HG03558 (cell line): ENCODE measurements at regions not wholly inside any gene's neighbourhood (a gene's known extent, or its start where the extent isn't known, plus 50 kb on each side); places are given as distances from the start of the nearest gene placed in this dataset.
"Not testable (repeated sequence)": the region's sequence is repeated elsewhere in the genome, so short reads cannot be mapped to it uniquely, and the experiment has no call there.

Experiments
- ATAC-seq: cut with Tn5 transposase; IDR thresholded peaks from one replicate; pipeline ENCODE4 v1.9.1; 2021; ENCODE audit warnings: moderate number of reproducible peaks; ENCODE audit not compliant: unreplicated experiment; ENCODE audit errors: extremely low read depth

DNA sequence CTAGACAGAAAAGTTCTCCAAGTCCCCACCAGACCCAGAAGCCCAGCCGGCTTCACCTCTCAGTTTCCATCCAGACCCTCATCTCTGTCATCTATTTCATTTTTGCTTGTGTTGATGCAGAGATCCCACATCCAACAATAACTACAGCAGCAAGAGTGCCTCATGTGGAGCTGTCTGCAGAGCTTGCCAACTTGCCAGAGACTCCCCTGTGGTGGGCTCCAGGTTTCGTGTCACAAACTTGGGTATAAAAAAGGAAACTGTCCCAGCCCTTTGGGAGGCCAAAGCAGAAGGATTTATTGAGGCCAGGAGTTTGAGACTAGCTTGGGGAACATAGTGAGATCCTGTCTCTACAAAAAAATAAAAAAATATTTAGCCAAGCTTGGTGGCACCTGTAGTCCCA, 182.4 kb upstream of the ATP10A start:
- no peak for ATAC-seq

DNA sequence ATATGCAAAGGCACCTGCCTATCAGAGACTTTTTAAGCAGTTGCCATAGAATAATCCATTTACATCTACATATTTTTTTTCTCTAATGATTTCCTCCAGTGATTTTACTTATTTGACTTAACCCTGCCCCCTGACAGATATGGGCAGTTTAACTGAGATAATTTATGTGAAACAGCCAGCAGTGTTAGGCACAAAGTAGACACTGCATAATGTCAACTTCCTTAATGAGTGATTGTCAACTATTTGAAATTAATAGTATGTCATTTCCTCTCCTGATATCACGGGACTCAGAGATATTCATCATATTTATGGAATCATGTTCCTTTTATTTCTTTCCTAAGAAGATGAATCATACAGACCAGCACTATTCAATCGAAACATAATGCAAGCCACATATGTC, 179.9 kb upstream of the ATP10A start:
- no peak for ATAC-seq

DNA sequence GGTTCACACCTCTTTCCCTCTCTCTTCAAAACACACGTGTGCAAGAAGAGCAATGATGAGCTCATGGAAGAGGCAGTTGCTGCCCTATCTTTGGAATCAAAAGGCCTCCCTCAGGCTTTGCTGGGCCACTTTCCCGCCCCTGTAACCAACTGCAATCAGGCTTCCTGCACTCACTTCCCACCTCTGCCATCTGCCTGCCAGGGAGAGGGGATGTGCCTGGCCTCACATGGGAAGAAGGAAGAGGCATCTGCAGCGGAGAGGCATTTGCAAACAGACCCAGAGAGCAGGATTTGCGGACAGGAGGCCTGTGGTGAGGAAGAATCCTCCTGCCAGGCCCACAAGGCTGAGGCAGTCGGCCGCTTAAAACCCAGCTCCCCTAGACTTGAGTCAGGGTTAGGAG, 175.6 kb upstream of the ATP10A start:
- ATAC-seq, result no peak

DNA sequence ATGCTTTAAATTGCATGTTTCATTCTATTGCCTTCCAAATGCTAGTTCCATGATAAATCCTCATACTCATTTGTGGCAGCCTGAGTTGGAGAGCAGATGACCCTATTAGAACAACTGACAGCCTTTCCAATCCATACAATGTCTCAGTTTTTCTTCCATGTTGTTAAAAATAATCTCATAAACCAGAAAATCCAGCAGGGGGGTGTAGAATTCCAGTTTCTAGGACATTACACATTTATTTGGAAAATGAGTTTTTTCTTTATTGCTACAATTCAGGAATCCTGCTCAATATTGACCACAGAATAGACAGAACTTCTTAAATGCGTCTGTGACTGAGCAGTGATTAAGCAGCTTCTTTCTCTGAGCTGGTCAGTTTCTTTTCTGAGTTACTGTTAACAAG, 174.2 kb upstream of the ATP10A start:
- no peak for ATAC-seq

DNA sequence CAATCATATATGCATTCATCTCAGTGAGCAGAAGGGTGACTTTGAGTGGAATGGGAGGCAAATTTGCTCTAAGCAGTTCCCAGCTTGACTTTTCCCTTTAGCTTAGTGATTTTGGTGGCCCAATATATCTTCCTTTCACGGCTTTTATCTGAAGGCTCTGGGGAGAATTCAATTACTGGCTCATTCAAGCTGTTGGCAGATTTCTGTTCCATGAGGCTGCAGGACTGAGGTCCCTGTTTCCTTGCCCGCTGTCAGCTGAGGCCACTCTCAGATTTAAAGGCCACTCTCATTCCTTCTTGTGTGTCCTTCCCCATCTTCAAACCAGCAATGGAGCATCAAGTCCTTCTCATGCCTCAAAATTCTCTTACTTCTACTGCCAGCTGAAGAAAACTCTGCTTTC, 170.4 kb upstream of the ATP10A start:
- no peak for ATAC-seq

DNA sequence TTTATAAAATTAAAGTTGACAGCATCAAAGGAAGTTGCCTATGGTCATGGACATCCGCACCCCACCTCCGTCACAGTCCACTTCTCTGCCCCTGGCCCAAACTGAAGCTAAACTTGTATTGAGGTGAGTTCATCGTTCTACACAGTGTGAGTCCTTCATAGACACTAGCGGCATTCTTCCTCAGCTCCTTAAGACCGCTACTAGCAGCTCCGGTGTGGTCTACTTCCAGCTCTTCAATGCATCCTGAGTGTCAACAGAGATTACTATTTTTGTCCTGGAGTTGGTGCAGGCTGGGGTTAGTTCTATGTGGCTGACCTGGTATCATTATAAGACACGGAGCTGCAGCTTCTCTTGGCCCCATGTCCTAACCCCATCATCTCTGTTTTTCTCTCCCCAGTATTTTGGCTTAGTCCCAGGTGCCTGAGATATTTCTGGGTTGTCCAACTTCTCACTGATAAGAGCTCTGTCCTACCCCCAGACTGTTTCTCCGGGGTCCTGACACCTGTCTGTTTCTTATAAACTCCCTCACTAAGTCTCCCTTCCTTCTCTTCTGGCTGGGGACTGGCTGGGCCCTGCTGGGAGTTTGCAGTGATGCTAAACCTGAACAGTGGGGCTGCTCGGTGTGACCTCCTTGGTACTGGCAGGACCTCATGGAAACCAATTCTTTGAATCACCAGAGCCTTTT, 169.2 kb upstream of the ATP10A start:
- no peak for ATAC-seq

DNA sequence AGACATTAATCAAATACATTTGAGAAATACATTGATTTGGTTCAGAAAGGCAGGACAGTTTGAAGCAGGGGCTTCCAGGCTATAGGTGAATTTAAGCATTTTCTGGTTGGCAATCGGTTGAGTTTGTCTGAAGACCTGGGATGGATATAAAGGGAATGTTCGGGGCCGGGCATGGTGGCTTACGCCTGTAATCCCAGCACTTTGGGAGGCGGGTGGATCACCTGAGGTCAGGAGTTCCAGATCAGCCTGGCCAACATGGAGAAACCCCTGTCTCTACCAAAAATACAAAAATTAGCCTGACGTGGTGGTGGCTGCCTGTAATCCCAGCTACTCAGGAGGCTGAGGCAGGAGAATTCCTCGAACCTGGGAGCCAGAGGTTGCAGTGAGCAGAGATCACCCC, 166.5 kb upstream of the ATP10A start:
- not testable (repeated sequence) for ATAC-seq

DNA sequence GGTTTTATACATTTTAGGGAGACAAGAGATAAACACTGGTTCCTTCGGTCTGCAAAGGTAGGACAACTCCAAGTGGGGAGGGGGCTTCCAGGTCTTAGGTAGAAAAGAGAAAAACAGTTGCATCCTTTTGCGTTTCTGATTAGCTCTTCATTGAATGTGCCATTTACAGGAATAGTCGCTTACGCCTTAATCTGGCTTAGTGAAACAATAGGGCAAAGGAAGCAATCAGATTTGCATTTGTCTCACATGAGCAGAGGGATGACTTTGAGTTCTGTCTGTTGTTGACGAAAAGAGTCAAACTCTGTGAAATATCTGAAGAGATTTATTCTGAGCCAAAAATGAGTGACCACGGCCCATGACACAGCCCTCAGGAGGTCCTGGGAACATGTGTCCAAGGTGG, 166.0 kb upstream of the ATP10A start:
- ATAC-seq, result no peak

DNA sequence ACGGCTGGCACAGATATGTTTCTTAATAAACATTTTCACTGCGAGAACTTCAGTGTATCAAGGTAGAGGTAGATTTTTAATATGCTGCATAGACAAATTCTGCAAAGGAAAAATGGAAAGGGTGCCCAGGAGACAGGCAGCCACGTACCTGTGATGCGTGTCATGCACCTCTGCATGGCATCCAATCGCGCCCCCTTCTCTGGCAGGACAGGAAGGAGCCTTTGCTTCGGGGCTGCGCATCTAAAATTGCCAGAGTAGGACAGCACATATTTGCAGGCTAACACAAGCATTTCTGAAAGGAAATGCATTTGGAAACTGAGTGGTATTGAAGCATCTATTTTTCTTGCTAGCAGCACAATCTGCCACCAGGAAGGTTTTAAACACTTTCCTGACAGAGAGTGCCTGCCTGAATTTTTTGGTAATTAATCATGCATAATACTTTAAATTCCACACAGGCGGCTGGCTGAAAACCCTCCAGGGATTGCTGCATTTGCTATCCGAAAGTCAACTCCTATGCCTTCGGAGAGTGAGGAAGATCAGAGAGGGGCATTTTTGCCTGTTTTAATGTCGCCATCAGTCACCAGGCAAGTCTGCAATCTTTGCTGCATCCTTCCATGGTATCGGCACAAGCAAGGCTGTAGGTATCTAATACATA, 165.1 kb upstream of the ATP10A start:
- ATAC-seq, result no peak

DNA sequence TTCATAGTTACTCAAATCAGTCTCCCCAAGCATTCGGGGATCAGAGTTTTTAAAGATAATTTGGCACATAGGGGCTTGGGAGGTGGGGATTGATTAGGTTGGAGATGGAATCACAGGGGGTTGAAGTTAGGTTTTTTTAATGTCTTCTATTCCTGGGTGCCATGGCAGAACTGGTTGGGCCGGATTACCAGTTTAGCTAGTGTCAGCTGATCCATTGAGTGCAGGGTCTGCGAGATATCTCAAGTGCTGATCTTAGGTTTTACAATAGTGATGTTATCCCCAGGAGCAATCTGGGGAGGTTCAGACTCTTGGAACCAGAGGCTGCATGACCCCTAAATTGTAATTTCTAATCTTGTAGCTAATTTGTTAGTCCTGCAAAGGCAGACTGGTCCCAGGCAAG, 163.5 kb upstream of the ATP10A start:
- not testable (repeated sequence) for ATAC-seq

DNA sequence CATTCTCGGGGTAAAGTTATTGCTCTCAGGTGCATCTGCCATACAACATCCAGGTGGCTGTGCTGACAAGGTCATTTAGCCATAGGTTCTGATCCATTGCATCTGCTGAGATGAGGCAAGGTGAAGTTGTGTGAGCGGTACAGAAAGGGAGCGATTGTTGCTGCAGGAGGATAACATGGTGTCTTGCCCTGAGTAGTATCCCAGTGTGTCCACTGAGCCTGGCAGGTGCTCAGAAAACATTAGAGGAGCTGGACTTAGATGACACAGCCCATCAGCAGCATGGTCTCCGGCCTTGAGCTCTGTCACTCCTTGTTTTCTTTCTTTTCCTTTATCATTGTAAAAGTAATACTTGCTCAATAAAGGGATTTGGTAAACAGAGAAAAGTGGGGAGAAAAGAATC, 161.1 kb upstream of the ATP10A start:
- no peak for ATAC-seq

DNA sequence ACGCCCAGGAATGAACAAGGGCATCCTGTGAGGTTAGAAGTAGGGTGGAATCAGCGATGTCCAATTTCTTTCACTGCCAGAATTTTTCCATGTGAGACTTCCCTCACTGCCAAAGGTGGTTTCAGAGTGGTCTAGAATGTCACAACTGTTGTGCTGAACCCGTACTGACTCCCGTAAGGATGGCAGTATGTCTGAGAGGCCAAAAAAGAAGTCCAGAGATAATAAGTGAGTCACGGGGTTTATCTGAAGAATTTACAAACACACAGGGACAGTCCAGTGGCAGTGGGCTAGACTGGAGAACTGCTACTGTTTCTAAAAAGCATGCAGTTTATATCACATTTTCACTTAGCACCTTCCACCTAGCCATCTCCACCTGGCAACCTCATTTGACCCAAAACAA, 160.6 kb upstream of the ATP10A start:
- ATAC-seq, result no peak

DNA sequence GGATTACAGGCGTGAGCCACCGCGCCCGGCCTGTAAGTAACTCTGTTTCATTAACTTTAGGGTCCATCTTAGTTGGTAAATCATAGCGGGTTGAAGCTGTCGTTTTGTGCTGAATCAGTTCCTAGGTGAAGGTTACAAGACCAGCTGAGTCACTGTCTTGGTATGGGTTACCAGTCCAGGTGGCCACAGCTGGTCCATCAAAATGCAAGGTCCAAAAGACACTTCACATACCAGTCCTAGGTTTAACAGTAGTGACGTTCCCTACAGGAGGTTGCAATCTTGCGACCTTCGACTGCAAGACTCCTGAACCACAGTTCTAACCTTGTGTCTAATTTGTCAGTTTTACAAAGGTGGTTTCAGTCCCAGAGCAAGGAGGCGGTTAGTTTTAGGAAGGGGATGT, 160.1 kb upstream of the ATP10A start:
- ATAC-seq, result no peak

DNA sequence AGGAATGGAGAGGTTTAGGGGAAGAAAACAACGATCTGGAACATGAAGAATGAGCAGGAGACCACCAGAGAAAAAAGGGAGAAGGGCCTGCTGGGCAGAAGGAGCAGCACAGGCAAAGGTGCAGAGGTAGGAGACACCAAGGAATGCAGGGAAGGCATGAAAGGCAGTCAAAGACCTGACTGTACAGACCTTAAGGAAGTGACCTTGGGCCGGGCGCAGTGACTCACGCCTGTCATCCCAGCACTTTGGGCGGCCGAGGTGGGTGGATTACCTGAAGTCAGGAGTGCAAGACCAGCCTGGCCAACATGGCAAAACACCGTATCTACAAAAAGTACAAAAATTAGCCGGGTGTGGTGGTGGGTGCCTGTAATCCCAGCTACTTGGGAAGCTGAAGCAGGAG, 157.7 kb upstream of the ATP10A start:
- ATAC-seq, result no peak

DNA sequence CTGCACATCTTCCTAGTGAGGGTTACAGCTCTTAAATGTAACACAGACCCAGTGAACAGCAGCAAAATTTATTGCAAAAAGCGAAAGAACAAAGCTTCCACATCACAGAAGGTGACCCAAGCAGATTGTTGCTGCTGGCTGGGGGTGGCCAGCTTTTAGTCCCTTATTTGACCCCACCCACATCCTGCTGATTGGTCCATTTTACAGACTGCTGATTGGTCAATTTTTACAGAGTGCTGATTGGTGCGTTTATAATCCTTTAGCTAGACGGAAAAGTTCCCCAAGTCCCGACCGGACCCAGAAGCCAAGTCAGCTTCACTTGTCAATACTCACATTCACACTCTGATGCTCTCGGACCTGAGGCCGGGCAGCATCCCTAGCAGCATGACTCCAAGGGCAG, 154.5 kb upstream of the ATP10A start:
- no peak for ATAC-seq

DNA sequence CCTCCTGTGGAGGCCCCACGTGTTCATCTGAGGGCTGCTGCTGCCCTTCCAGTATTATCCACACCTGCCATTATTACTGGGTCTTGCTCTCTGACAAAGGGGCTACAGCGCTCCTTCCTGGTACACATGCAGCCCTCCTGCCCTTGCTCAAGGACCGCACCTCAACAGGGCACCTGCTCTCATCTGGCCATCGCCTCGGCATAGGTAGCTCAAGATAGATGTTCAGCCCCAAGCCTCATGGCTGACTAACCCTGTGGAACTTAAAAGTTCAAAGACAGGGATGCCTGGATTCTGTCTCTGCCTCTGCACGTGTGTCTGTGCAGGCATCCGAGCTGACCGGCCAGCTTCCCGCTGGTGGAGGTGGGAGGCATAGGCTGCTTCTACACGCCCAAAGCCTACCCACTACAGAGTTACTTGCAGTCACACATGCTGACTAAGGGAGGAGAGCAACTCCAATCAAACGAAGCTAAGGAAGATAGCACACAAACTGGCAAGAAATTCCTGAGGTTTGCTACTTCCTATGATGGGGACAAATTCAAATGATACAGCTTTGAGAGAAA, 152.5 kb upstream of the ATP10A start:
- ATAC-seq, result no peak

DNA sequence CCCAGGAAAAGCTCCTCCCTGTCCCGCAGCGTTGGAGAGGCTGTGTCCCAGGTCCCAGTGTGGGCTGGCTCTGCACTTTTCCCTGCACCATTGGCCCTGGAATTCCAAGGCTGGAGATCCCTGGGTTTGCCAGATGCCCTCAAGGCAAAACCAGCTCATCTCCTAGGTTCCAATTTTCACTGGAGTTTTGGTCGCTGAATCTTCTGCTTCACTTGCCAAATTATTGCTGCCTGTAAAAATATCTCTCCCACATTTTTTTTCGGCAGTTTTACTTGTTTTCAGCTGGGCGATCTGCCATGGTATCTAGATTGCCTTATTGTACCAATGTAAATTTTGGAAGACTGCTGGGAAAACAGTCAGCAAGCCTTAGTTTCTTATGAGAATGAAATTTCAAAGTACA, 150.9 kb upstream of the ATP10A start:
- no peak for ATAC-seq

DNA sequence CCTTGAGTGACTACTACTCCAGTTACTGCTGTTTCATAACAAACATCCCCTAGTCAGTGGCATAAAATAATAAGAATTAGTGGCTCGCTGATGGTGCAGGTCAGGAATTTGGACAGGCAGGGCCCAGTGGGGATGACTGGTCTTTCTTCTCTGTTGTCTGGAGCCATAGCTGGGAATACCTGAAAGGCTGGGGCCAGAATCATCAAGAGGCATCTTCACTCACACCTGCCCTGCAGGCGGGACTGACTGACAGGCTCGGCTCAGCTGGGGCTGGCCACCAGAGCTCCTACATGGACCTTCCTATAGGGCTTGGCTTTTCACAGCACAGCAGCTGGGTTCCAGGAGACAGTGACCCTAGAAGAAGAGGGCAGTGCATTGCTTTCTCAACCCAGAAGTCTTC, 148.8 kb upstream of the ATP10A start:
- ATAC-seq, result no peak

DNA sequence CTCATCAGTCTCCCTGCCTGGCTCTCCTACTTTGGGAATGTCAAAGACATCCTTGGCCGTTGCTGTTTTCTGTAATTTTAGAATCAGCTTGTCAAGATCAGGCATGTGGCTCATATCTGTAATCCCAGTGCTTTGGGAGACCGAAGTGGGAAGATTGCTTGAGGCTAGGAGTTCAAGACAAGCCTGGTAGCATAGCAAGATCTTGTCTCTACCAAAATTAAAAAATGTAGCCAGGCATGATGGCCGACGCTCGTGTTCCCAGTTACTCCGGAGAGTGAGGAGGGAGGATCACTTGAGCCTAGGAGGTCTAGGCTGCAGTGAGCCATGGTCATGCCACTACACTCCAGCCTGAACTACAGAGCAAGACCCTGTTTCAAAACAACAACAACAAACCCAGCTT, 144.0 kb upstream of the ATP10A start:
- ATAC-seq, result no peak

DNA sequence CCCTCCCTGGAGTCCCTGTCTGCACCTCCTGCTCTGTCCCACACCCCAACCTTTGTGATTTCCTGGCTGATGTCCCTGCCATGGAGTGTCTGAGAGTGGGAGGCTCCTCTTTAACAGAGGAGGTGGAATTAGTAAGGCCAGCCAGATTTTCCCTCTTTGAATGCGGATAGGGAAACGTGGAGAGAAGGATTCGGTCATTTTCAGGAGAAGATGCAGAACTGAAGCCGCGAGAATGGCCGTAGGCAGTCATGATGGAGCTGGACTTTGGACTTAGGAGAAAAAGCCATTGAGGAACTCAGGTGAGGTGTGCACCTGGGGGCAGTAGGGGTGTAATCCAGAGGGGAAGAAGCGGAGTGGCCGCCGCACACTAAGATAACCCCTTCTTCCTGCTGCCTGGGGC, 138.1 kb upstream of the ATP10A start:
- ATAC-seq, result no peak

DNA sequence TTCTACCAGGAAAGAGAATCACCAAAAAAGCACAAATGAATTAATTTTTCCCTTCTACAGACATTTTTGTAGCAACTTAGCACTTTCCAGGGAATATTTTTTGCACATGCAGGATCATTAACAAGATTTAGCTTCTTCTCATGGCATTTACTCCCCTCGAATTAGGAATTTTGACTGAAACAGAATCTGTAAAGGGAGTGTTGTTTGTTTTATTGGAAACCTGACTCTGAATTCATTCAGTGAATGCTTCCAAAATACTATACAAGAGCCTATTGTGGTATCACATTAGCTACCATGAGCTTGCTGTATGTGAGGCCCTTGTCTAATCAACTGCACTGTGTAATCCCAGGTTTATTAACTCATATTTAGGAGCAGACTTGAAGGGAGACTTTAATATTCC, 130.4 kb upstream of the ATP10A start:
- ATAC-seq, result no peak

DNA sequence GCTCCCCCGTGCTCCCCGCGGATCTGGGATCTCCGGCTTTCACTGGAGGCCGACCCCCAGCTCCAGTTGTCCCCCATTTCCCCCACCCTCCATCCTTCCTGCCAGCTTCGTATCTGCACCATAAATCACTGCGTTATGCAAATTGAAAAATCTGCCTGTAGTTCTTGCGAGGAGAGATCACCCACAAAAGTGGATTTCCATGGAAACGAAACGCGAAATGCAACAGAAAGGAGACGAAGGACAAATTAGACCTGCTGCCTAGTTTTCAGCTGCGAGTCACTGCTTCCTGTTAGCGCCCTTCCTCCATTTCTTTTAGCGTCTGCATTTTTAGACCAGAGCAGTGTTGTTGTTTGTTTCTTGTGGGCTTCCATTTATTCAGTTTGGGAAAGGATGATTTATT, 127.1 kb upstream of the ATP10A start:
- ATAC-seq, result no peak
